ENCODE measurements at regions not wholly inside any gene's neighbourhood (a gene's known extent, or its start where the extent isn't known, plus 50 kb on each side); places are given as distances from the start of the nearest gene placed in this dataset.
"Not testable (repeated sequence)": the region's sequence is repeated elsewhere in the genome, so short reads cannot be mapped to it uniquely, and the experiment has no call there.

DNA sequence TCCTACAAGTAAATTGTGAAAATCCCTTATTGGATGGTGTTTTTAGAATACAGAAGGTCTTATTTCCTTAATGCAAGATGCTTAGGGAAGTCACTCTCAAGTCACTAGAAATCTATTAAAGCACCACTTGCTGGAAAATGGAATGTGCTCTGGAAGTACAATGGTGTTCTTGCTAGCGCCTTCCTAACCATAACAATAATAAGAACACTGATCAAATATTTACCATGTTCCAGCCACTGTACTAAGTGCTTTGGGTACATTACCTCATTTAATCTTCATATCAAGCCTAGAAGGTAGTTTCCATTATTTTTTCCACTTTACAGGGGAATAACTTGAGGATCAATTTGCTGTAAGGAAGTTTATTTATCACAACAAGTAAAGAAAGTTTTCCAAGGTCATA, 75.1 kb downstream of the FAM72B start:
- DNase-seq (ENCODE audit: low read depth): not testable (repeated sequence)

DNA sequence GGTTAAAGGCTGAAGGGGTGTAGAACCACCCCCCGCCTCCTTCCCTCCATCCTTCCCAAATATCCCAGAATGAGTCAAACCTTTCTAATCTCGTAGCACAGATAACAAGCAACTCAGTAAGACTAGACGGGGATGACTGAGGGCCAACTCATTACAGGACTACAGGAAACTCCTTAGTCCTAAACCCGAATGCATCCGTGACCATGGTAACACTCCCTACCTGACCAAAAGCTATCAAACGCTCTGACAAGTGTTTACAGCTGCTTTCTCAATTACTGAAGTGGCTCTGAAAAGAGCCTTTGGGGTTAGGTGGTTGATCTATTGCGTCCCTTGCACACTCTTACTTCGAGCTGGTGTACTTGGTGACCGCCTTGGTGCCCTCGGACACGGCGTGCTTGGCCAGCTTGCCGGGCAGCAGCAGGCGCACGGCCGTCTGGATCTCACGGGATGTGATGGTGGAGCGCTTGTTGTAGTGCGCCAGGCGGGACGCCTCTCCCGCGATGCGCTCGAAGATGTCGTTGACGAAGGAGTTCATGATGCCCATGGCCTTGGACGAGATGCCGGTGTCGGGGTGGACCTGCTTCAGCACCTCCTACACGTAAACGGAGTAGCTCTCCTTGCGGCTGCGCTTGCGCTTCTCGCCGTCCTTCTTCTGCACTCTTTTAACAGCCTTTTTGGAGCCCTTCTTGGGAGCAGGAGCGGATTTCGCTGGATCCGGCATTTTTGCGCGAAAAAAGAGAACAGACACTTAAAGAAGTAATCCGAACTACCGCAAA, 67.4 kb downstream of the FAM72B start:
- DNase-seq (ENCODE audit: low read depth): not testable (repeated sequence)

DNA sequence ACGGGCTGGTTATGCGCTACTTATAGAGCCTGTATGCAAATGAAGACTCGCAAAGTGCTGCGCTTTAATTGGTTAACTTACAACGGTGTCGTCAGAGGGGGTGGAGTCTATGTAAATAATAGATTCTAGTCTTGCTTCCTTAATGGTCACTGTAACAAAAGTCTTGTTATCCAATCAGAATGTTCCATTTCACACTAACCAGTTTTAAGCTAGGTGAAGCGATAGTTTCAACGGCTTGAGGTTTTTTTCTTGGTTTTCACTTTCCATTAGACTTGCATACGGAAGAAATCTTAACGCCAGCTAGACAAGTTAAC, 66.9 kb downstream of the FAM72B start:
- not testable (repeated sequence) for DNase-seq (ENCODE audit: low read depth)

DNA sequence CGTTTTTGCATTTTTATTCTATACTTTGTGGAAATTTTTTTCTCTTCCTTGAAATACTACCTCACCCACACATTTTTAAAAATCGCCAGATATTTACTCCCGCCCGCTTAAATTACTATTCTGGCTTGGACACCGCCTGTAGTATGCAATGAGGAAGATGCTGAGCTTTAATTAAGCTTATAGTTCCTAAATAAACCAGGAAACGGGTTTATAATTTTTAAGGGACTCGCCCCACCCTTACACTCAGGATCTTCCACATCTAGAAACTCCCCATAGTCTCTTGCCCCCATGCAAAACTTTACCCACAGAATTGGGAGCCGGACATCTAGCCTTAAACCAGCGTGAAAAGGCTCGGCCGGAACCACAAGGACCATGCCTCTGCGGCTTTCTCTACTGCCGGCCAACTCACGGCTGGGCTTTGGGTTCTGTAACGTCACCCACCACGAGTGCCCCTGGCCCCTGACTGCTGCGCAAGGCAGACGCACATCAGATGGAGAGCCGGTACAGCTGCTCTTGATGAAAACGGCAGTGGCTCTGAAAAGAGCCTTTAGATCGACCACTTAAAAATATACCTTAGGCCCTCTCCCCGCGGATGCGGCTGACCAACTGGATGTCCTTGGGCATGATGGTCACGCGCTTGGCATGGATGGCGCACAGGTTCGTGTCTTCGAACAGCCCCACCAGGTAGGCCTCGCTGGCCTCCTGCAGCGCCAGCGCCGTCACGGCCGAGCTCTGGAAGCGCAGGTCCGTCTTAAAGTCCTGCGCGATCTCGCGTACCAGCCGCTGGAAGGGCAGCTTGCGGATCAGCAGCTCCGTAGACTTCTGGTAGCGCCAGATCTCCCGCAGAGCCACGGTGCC, 66.3 kb downstream of the FAM72B start:
- peak; percentile 11 for DNase-seq (ENCODE audit: low read depth)
